ENCODE measurements at regions not wholly inside any gene's neighbourhood (a gene's known extent, or its start where the extent isn't known, plus 50 kb on each side); places are given as distances from the start of the nearest gene placed in this dataset.
A peak's percentile ranks its signal among the peaks of the same experiment; 100 is the strongest.

DNA sequence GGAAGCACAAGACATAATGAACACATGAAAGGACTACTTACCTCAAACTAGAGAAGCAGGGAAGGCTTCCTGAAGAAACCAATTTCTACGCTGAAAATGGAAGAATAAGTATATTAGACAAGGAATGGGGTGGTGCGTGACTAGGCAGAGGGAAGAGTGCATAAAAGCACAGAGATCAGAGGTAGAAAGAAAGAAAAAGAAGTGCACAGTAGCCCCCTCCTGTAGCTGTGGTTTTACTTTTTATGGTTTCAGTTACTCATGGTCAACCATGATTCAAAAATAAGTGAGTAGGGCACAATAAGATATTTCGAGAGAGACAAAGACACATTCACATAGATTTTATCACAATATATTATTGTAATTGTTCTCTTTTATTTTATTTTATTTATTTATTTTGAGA, 934.5 kb upstream of the INTU start:
- no peak for DNase-seq

- DNase-seq, result peak; percentile 50
Observed at GRCh38 chr4:126701756-126702155, 931.0 kb upstream of the INTU start.

GRCh38 chr4:126702747-126703146, 930.0 kb upstream of the INTU start:
- no peak for DNase-seq

- DNase-seq, result no peak
Observed at GRCh38 chr4:126705266-126705665, 927.5 kb upstream of the INTU start.

DNA sequence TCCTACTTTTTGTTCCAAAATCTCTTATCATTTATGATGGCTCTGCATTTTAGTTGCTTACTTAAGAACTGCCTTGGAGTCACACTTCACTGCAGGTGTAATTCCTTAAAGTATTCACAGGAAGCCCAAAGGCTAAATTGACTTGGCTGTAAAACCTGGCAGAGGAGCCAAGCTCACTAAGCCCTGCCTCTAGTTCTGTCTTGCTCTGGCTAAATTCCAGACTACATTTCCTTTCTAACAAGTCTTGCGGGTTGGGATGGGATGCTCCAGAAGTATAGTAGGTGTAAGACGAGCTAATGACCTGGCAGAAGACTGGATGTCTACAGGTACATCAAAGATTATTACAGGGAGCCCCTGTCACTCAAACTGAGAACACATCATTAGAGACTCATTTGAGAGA, 924.0 kb upstream of the INTU start:
- peak; percentile 45 for DNase-seq

DNA sequence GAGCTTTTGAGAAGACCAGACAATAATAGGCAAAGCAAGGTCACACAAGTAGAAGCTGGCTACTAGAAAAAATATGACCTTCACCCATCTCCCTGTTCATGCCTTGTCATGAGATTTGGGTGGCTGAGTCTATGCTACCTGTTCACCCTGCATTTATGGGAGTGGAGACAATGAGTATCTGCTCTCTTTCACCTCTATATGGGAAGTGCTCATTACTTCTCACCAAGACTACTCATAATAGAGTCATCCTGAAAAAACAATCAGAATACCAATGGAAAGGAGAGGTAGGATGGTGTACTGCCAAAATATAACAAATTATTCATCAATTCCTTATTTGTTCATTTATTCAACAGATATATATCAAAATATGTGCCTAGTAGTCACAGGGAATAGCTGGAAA, 921.8 kb upstream of the INTU start:
- DNase-seq, result no peak

GRCh38 chr4:126715067-126715466, 917.7 kb upstream of the INTU start:
- no peak for DNase-seq

- no peak for DNase-seq
Observed at GRCh38 chr4:126715681-126716080, 917.1 kb upstream of the INTU start.

DNA sequence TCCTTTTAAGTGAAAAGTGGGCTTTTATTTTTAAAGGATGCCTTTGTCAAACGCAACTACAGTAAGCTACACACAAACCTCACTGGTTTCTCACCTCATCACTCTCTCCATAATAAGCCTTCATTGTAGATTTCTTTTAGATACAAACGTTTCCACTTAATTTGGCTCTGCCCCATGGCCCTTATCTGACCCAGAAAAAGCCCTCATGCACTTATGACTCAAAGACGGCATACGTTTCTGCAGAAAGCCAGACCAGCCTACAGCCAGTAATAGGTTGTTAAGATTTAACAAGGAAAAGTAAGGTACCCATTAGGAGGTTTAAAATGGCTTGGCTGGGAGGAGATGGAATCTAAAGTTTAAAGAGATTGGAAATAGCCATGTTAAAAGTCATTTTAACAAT, 914.6 kb upstream of the INTU start:
- DNase-seq, result no peak

GRCh38 chr4:126719852-126720251, 912.9 kb upstream of the INTU start:
- peak; percentile 15 for DNase-seq

- DNase-seq, result peak; percentile 30
Observed at GRCh38 chr4:126725906-126726305, 906.9 kb upstream of the INTU start.

DNA sequence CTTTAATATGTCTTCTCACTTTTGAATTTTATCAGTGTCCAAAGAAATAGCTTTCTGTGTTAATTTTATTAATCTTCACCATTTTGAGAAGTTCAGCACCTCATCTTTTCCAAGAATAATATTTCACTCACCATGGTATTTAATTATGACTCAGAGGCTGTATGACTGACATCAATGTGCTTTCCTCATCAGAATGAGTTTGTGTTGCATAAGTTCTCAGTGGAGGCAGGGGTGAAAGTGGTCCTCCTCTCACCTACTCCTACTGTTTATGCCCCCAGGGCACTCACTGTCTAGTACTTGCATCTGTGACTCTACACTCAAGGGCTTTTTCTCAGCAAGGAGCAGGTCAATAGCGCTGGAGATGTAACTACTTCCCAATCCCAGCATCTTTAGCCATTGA, 905.3 kb upstream of the INTU start:
- no peak for DNase-seq

DNA sequence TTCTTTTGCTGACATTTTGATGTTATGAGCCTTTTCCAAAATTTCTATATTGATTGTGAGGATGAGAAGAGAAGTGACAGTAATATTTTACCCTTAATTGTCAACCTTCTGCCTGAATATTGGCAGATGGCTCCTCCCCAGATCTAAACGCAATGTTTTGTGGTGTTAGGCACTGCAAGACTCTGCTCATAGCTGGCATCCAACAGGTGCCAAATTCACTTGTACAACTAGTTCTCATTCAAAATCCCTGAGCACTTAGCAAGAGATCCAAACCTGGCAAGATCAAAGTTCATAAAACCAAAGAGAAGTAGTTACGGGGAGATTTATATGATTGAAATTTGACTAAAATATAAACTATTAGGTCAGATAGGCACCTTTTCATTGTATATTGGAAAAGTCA, 901.7 kb upstream of the INTU start:
- DNase-seq, result no peak

DNA sequence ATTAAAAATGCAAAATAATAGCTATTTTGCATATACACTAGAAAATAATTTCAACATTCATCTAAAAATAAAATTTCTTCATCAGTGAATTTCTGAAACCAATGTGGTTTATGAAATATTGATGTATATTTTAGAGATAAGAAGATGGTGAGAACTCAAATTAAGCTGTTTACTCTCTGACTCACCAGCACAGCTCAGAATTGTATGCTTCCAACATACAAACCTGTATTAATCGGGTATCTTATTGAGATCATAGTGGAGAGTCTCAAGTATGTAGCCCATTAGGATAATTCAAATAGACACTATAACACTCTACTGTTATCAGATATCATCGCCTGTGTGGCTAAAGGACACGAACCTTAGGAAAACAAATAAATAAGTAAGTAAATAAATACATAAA, 899.5 kb upstream of the INTU start:
- no peak for DNase-seq

GRCh38 chr4:126734465-126734864, 898.3 kb upstream of the INTU start:
- DNase-seq, result no peak

DNA sequence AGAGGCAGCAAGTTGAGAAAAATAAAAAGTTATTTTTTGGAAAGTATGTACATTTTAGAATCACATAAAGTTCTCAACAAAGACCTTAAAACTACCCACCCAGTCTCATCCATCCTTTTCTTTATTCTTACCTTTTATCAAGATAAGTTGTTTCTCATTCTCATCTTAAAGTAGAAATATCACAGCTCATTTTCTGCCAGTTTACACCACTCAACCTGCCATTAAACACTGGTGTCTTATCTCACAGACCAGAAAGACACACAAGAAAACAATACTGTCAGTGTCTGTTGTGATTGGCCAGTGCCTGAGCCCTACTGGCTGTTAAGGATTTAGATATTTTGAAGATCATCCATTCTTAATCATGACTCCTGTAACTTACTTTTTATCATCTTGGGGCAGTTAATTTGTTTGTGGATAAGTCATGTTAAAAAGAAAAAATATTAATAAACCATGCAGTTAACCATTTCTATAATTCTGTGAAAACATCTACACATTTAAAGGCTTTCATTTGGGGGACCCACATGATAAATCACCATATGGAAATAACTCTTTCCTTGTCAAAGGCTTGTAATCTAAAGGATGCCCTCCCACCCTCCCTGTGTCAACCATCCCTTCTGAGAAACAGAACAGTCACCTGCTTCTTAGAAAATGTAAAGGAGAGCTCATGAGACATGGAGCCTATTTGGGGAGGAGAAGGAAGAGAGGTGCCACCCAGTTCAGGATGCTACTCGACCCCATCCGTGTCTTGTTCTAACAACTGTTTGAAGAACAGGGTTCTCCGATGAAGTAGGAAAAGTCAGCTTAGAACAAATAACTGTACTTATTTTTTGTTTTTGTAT, 897.2 kb upstream of the INTU start:
- DNase-seq, result no peak

- DNase-seq, result no peak
Observed at GRCh38 chr4:126736133-126736518, 896.6 kb upstream of the INTU start.

DNA sequence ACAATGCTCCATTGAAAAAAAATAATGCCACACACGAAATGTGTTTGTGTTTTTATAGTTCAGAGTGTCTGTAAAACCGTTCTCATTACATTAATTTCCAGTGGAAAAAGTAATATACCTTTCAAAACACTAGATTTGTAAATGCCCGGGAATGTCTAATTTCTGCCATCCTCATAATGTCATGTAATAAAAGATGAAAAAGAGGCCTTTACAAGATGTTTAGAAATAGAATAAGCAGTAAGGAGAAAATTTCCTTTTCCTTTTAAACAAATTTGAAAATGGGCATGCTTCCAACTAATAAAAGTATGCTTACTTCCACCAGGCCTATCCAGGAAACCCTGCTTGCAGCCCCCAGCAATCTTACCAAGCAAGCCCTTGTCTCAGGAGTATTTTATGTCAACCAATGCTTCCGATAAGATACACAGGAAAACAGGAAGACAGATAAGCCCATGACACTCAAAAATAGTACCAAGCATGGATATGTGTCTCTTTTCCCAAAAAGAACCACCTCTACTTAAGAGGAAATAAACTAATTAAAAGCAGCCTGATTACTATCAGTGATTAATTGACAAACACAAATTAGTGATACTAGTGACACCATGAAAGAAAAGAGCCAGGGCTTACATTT, 894.7 kb upstream of the INTU start:
- no peak for DNase-seq

DNA sequence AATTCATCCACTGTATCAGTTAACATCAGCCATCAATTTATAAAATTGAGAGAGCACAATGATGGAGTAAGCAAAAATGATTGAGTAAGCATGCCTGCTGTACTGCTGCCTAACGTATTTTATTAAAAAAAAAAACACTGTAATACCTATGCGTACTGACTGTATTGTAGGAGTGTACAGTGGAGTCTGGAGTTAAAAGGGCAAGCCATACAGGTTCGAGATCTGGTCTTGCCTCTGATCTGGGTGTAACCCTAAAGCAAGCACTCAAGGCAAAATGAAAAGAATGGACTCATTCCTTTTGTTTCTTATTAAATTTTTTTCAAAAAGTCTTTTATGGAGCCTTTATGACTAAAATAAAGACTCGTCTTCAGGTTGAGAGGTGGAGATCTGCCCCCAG, 894.2 kb upstream of the INTU start:
- DNase-seq, result no peak

DNA sequence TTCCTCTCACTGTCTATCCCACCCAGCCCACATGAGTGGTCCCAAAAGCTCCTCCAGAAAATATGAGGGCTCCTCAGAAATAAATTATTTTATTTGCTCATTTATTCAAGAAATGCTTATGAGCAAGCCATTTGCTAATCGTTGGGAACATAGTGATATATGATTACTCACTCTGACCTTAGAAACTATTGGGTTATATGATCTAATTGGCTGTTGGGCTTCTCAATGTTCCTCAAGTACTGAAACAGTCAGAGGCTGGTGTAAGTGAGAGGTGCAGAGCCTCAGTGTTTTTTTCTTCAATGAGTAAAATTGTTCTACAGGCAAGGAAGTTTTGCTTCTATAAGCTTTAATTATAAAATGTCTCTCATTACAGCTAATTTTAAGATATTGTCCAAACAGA, 893.8 kb upstream of the INTU start:
- no peak for DNase-seq

GRCh38 chr4:126740687-126741086, 892.1 kb upstream of the INTU start:
- DNase-seq, result no peak

DNA sequence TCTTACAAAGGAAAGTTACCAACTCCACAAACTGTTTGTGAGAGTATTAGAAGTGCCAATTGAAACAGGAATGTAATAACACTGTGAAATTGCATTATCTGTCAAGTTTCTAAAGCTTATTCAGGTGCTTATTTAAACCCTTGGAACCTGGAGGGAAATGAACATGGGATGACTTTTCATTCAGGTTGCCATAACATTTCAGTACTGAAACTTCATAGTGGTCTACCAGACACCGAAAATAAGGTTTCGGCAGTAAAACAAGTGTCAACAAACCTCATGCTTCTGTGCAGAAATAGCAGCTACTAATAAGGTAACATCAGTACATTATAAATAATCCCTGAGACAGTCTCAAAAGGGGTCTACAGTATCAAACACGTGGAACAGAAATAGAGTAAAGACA, 890.7 kb upstream of the INTU start:
- DNase-seq, result no peak

DNA sequence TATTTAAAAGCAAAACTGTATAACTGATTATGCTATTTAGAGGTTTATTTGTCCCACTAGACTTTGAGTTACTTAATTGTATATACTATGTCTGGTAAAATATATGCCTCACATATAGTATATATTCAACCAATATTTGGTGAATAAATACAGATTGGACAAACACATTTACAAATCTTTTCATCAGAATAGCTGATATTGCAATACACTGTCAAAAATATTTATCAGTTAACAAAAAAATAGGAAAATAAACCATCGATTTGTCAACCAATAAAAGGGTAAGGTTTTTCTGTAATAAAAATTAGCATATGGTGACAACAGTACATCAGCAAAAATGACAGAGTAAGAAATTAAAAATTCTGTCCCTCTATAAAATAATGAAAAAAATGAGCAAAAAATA, 889.9 kb upstream of the INTU start:
- no peak for DNase-seq

- DNase-seq, result no peak
Observed at GRCh38 chr4:126748736-126749135, 884.0 kb upstream of the INTU start.
